ENCODE measurements at regions not wholly inside any gene's neighbourhood (a gene's known extent, or its start where the extent isn't known, plus 50 kb on each side); places are given as distances from the start of the nearest gene placed in this dataset.

DNA sequence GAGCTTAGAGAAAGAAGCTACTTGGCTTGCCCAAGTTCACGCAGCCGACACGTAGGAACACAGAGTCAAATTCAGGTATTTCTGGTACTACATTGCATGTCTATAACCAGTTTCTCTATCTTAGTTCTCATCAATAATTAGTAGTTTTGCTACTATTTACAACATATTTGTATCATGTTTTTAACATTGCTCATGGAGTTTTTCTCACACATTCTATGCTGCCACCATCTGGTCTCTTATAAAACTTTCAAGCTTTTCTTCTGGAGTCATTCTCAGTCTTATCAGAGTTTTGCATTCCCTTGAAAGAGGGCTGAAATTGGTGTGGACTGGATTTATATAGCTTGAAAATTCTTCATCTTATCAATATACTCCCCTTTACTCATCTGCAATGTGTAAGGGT, 118.8 kb upstream of the PALMD start:
- no peaks in the 10 kb centered on the region for H3K27me3 ChIP-seq
- DNase-seq (ENCODE audit: low spot score in 2 of 2) = no peak
- 67% methylated on average over 3 of the region's 3 CpGs for WGBS

DNA sequence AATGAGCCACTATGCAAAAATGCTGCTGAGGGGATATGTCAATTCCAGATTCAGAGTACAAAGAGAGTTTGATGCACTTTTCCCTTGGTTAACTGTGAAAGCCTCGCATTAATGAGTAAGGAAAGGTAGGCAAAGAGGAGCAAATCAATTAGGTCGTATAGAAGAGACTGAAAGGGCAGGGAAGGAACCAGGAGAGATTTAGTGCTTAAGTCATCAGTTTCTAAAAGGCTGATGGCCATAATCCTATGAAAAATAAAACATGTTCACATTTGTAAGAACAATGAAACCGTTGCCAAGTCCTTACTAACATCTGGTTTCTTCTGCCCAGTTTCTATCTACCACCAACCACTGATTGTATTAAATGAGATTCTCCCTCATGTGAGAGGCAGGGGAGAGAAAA, 118.4 kb upstream of the PALMD start:
- Histone ChIP-seq H3K9me3 (no peaks in the 10 kb centered on the region), H3K27me3 (no peaks in the 10 kb centered on the region), H3K4me1 (no peaks in the 10 kb centered on the region), H3K36me3 (no peaks in the 10 kb centered on the region), H3K27ac (no peak overlapping the region), H3K4me3 (no peak overlapping the region)
- no peak for DNase-seq (ENCODE audit: low spot score in 2 of 2)
- 59% methylated on average over 3 of the region's 3 CpGs for WGBS
- TF ChIP-seq, protein P1, sequence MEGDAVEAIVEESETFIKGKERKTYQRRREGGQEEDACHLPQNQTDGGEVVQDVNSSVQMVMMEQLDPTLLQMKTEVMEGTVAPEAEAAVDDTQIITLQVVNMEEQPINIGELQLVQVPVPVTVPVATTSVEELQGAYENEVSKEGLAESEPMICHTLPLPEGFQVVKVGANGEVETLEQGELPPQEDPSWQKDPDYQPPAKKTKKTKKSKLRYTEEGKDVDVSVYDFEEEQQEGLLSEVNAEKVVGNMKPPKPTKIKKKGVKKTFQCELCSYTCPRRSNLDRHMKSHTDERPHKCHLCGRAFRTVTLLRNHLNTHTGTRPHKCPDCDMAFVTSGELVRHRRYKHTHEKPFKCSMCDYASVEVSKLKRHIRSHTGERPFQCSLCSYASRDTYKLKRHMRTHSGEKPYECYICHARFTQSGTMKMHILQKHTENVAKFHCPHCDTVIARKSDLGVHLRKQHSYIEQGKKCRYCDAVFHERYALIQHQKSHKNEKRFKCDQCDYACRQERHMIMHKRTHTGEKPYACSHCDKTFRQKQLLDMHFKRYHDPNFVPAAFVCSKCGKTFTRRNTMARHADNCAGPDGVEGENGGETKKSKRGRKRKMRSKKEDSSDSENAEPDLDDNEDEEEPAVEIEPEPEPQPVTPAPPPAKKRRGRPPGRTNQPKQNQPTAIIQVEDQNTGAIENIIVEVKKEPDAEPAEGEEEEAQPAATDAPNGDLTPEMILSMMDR (IDR thresholded peaks at IDR 0.05) = no peak
- TF ChIP-seq EP300 (IDR thresholded peaks at IDR 0.05) (no peak), POLR2A (IDR thresholded peaks at IDR 0.05) (no peak), POLR2AphosphoS5 (IDR thresholded peaks at IDR 0.05) (no peak)

More for the DNA sequence above, 118.8 kb upstream of the PALMD start:
- Histone ChIP-seq H3K36me3 (no peaks in the 10 kb centered on the region), H3K4me1 (no peaks in the 10 kb centered on the region), H3K27ac (no peak overlapping the region), H3K4me3 (no peak overlapping the region), H3K9me3 (no peaks in the 10 kb centered on the region)
- TF ChIP-seq POLR2A (IDR thresholded peaks at IDR 0.05) (no peak), EP300 (IDR thresholded peaks at IDR 0.05) (no peak), POLR2AphosphoS5 (IDR thresholded peaks at IDR 0.05) (no peak)
- TF ChIP-seq, protein P1 (IDR thresholded peaks at IDR 0.05) = no peak

DNA sequence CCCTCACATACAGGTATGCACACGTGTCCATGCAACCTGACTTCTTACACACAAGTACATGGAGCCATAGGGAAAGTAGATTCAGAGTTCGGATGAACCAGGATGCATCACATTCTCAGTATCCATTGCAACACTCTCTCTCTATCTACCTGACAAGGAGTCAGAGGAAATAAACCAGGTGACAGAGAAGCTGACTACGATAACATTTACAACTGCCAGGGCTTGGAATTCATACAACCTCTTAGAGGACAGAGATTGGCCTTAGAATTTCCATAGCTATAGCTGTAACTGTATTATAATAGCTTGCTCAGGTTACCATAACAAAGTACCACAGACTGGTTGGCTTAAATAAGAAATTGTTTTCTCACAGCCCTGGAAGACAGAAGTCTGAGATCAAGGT, 116.9 kb upstream of the PALMD start:
- 93% methylated on average over 3 of the region's 3 CpGs for WGBS
- Histone ChIP-seq H3K9me3 (no peaks in the 10 kb centered on the region), H3K4me1 (peaks cover 2% of the 10 kb centered on the region), H3K27ac (no peak overlapping the region), H3K27me3 (no peaks in the 10 kb centered on the region), H3K36me3 (no peaks in the 10 kb centered on the region), H3K4me3 (no peak overlapping the region)
- no peak for TF ChIP-seq POLR2A (IDR thresholded peaks at IDR 0.05)
- TF ChIP-seq, protein P1 (IDR thresholded peaks at IDR 0.05) = no peak
- no peak for TF ChIP-seq POLR2AphosphoS5 (IDR thresholded peaks at IDR 0.05)
- TF ChIP-seq EP300 (IDR thresholded peaks at IDR 0.05) = no peak
- no peak for DNase-seq (ENCODE audit: low spot score in 2 of 2)

DNA sequence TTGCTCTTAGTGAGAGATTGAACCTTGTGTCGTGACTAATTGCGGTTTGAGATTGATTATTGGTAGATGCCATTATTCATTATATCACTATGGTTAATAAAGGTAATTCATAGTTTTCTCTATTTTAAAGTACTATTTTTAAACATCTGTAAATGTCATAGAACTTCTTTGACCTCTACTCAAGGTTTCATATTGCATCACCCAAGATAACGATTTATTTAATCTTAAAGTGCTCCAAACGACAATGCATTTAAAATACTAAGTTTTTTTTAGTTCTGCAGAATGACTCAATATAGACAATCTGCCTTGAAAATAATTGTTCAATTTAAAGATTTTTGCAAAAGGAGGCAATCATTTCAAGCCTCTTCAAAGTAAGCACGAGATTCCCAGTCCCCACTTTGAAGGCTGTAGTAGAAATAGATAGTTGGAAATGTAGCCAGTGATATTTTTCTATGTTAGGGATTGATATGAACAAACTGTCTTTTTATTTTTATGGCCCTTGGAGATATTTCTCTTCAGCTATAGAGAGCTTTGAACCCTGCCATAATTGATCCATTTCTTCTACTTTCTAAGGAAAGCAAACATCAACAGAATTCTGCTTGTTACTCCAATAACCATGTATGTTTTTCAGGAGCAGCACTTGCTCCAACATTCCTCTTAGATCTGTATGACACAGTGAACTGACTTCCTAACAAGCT, 114.2 kb upstream of the PALMD start:
- H3K36me3 ChIP-seq = no peaks in the 10 kb centered on the region
- 92% methylated on average over 5 of the region's 5 CpGs for WGBS
- DNase-seq (ENCODE audit: low spot score in 2 of 2) = no peak
- no peak overlapping the region for H3K4me3 ChIP-seq
- no peak overlapping the region for H3K27ac ChIP-seq
- no peaks in the 10 kb centered on the region for H3K9me3 ChIP-seq
- peaks cover 2% of the 10 kb centered on the region for H3K4me1 ChIP-seq
- TF ChIP-seq POLR2A (IDR thresholded peaks at IDR 0.05) (no peak), POLR2AphosphoS5 (IDR thresholded peaks at IDR 0.05) (no peak), EP300 (IDR thresholded peaks at IDR 0.05) (no peak)
- TF ChIP-seq, protein P1 (IDR thresholded peaks at IDR 0.05) = no peak
- no peaks in the 10 kb centered on the region for H3K27me3 ChIP-seq

DNA sequence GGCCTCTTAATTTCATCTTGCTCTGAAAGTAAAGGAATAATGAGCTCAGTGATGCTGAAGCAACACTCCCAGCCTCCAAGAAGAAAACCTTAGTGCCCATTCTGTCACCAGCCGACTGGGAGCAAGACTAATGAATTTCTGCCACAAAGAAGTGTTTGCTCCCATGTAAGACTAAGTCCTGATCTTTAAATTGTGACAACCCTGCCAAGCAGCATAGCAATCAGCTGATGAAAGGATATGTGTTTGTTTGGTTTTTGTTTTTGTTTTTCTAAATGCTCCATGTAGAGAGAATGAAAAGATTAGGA, 113.7 kb upstream of the PALMD start:
- Histone ChIP-seq H3K4me3 (no peak overlapping the region), H3K27me3 (no peaks in the 10 kb centered on the region), H3K36me3 (no peaks in the 10 kb centered on the region), H3K9me3 (no peaks in the 10 kb centered on the region), H3K27ac (no peak overlapping the region), H3K4me1 (peaks cover 2% of the 10 kb centered on the region)
- 72% methylated on average over 1 of the region's 1 CpG for whole genome bisulfite sequencing
- no peak for DNase-seq (ENCODE audit: low spot score in 2 of 2)
- TF ChIP-seq, protein P1 (IDR thresholded peaks at IDR 0.05) = no peak
- no peak for TF ChIP-seq POLR2AphosphoS5 (IDR thresholded peaks at IDR 0.05)

Data from suprapubic skin (tissue), 4 donors.